HG02642 (cell line): ENCODE measurements at regions not wholly inside any gene's neighbourhood (a gene's known extent, or its start where the extent isn't known, plus 50 kb on each side); places are given as distances from the start of the nearest gene placed in this dataset.
"Not testable (repeated sequence)": the region's sequence is repeated elsewhere in the genome, so short reads cannot be mapped to it uniquely, and the experiment has no call there.

Experiments
- ATAC-seq: cut with Tn5 transposase; IDR thresholded peaks from one replicate; pipeline ENCODE4 v1.9.1; 2021; ENCODE audit warnings: mild to moderate bottlenecking; ENCODE audit not compliant: unreplicated experiment, poor library complexity

GRCh38 chr5:126284977-126285696 is 138.1 kb upstream of the GRAMD2B start:
- ATAC-seq, result no peak

DNA sequence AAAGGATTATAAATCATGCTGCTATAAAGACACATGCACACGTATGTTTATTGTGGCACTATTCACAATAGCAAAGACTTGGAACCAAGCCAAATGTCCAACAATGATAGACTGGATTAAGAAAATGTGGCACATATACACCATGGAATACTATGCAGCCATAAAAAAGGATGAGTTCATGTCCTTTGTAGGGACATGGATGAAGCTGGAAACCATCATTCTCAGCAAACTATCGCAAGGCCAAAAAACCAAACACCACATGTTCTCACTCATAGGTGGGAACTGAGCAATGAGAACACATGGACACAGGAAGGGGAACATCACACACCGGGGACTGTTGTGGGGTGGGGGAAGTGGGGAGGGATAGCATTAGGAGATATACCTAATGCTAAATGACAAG is 127.1 kb upstream of the GRAMD2B start:
- not testable (repeated sequence) for ATAC-seq

GRCh38 chr5:126300293-126300692 is 122.9 kb upstream of the GRAMD2B start:
- ATAC-seq, result no peak

DNA sequence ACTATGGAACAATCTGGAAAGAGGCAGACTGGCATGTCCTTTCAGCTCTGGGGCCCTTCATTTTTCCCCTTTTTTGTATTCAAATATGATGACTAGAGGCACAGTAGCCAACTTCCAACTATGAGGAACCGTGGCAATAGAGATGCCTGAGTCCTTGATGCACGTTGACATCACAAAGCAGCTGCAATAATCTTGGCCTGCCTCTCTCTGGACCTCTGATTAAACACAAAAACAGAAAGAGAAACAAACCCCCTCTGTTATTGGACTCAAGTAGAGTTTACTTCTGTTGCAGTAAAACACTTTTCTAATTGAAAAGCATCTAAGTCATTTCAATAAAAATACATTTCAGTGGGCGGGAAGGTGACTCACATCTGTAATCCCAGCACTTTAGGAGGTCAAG is 122.2 kb upstream of the GRAMD2B start:
- ATAC-seq, result no peak

GRCh38 chr5:126309860-126310259 is 113.3 kb upstream of the GRAMD2B start:
- no peak for ATAC-seq

- ATAC-seq, result no peak
These were observed 111.4 kb upstream of the GRAMD2B start for GRCh38 chr5:126311766-126312165.

DNA sequence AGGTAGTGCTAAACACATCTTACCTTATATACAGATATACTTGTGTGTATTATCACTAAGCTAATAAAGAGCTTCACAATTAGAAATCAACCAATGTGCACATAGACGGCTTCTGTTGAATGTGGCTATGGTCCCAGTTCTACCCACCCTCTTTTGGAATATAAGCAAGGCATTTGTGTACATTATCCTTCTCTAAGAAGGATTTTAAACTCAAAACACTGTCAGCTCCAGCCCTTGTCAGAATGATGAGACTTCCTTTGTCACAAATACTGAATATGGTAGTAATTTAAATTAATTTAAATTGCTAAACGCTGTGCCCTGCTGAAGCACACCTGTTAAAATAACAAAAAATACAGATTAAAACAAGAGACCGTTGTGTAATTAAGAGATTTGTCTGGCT is 107.9 kb upstream of the GRAMD2B start:
- no peak for ATAC-seq

DNA sequence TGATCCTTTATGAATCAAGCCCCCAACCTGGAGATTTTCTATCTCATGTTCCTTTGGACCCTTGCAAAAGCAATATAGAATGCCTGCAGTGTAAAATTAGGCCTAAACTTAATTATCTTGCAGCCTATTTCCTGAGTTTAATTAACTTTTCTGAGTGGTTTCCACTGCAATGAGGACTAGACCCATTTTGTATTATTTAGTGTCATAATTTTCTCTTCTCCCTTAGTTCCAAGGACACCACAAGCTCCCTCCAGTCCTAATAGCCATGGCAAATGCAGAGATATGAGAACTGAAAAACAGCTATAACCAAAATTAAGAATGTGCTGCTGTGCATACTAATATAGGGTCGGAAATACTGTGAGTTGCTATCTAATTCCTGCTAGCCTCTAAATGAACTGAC is 90.9 kb upstream of the GRAMD2B start:
- ATAC-seq, result no peak

DNA sequence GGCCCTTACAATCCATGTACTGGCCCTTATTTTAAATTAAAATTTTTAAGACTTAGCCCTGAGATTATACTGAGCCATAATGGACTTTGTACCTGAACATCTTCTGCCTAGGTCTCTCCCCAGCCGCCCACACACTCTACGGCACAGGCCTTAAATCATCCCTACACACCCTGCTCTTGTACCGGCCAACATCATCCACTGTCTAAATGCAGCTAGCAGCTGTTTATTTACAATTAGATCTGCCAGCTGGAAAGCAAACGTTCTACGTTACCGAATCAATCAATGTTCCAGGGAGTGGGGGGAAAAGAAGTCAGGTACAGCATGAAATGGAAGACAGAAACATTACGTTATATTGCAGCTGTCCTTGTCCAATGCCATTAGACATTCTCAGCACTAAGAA is 88.4 kb upstream of the GRAMD2B start:
- ATAC-seq, result no peak

DNA sequence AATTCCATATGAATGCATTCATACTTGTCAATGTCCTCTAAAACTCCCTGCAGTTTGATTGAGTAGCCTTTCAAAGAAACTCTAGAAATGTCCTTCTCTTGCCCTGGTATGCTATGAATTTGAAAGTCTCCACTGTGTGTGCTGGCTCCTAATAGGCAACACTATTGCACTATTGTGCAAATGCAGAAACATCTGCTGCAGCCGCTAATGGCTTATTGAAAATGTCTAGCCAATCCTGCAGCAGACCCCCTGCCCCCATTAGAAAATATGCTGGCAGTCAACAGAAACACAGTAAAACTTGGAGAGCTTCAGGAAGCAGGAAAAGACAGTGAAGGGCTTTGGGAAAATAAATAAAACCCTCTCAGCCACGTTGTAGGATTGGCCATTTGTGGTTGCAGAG is 87.3 kb upstream of the GRAMD2B start:
- no peak for ATAC-seq

DNA sequence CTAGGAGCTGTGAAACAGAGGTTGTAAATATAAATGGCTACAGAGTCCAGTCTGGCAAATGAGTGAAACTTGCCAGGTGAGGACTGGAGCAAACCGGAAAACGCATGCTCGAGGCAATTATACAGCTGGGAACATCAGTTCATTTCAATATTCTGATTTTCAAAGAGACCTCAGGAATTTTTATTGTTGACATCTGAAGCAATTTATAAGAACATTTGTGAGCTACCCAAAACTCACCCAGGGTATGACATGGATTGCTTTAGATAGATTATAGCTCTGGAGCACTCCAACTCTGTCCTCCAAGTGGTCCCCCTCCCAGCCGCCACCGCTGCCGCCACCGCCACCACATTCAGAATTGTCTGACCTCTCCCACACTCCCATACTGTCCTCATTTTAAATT is 84.6 kb upstream of the GRAMD2B start:
- no peak for ATAC-seq

DNA sequence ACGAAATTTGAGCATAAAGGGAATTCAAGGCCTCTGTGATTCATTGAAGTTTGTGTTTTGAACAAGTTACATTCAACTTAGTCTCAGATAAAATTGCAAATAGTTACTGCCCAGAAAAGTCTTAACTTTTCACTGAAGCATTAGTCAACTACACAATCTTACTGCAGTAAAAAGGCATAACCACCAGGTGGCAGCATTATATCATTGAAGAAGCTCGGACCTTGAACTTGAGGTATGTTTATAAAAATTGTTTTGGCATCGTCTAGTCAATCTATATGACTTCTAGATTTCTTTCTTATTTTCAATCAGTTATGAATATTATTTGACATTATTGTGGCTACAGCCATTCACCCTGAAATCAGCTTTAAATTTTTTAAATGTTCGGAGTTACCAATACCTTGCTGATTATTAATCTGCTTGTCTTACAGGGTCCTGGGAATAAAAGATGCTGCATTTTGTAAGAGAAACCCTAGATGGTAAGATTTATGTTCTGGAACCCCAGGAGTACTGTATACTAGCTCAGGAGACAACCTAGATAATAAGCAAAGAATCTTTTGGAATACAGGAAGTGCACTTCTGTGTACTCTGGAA is 83.9 kb upstream of the GRAMD2B start:
- peak; percentile 51 for ATAC-seq

DNA sequence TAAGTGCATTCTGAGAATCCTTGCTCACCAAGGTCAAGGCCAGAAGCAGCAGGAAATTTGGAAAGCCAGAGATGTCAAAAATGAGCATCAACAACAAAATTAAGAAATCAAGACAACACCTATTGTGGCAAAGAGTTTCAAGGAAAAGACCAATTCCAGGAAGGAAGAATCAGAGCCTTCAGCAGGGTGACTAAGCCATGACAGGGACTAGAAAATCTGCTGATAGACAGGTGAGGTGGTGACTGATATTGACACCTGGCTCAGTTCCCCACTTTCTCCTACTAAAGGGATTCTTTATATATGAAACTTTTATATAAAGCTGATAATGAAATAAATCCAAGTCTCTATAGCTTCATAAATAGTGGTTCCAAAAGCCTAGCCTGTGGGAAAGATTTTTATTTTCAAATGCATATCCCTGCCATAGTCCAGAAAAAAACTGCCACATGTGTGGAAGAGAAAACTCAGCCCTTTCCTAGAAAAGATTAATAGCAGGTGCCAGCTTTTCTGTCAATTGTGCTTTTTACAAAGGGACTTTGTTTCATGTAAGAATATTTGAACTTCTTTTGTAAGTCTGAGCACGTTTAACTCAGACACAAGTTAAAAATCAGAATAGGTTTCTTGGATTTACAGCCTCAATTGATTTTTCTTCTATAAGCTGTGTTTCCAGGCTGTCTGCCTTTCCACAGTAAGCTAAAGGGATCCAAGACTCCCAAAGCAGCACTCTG is 81.1 kb upstream of the GRAMD2B start:
- no peak for ATAC-seq

DNA sequence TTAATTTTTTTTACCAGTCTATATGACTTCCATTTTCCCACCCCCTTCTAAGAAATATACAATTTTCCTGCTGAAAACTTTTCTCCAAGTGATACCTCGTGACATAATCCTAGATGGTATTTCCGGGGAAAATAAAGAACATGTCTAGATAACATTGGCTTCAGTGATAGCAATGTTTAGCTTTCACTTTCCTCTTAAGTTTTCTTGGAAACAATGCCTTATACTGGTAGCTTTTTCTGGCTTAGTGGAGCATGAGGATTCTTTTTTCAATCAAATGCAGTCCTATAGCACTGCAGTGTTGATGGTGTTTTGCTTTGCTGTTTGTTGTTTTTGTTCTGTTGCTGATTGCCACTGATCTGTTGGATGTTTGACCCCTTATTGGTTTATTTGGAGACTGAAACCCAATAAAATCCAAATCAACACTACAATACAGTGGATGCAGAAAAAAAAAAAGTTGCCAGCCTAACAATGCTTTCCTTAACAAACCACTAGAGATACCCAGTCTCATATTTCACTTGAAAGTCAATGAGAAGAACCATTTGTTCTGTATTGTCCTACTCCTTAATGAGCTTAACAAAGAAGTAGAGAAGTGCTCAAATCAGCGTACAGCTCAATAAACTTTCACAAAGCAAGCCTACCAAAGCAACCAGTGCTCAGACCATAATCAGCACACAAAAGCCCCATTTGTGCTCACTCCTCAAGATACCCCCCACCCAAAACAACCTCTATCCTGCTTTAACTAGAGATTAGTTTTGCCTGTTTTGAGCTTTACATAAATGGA is 74.2 kb upstream of the GRAMD2B start:
- no peak for ATAC-seq

DNA sequence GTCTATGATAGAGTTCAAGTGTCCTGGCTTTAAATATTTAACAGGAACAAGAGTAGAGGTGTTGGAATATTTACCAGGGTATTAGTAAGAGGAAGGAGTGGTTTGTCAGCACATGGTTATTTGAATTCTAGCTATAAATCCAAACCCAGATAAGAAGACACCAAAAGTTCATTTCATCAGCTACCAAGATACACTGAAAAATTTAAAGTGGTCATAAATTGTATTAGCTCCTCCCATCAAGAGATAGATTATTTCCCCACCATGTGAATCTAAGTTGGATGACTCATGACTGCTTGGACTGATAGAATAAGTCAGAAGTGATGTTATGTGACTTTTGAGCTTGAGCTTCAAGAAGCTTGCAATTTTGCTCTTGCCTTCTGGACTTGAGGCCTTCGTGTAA is 72.1 kb upstream of the GRAMD2B start:
- no peak for ATAC-seq

DNA sequence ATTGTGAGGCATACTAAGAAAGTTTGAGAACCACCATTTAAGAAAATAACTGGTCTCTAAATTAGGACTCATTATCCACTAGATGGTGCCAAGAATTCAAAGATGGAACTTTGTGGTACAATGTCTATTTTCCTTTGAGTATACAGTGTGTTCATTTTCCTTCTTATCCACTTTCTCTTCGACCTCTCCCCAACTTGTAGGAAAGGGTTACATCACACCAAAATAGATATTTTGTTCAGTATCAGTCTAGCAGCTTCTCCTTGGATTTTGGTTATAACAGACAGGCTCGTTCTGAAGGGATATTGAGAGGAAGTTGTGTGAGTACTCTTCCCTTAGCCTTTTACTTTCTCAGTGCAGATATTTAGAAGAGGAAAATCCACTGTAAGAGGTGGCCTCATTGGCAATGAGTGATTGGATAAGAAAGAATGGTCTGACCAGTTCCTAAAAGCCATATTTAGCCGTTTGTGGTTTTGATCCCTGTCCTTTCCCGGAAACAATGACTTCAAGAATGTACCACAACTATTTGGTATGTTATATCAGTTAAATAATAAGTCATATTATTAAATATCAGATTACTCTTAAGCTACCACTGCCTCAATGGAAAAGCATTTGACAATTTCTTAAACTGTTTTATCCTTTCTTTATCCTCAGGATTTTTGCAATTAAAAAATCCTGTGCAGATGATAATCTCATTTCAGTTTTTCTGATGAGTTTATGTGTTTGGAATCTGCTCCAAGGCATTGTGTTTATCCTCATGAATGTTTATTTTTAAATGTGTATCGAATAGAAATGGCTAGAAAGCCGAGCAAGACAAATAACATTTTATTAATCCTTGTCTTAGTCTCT is 69.0 kb upstream of the GRAMD2B start:
- ATAC-seq, result peak; percentile 27

DNA sequence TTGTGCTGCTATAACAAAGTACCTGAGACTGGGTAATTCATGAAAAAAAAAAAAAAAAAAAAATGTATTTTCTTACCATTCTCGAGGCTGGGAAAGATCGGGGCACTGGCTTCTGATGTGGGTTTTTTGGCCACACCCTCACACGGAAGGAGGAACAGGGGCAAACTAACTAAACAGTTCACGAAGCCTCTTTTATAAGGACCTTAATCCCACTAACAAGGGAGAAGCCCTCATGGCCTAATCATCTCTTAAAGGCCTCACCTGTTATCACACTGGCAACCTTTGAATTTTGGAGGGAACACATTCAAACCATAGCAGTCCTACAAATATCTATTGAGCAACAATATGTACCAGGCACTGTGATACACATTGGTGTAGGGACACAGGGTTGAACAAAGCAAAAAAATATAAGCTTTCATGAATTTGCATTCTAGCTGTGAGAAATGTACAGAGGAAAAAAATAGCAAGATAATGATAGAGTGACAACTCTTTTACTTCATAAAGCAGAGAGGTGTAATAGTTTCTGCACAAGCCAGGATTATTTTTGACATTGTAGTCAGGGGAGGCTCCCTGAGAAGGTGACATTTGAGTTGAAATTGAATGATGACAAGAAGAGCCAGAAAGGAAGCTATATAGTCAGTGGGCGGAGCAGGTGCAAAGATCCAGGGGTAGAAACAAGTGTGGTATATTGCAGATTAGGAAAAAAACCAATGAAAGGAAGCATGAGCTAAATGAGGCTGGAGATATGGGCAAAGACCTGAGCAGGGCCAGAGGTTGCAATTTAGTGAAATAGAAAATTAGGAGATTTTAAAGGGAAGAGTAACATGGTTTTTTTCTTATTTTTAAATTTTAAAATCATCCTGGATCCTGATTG is 68.1 kb upstream of the GRAMD2B start:
- no peak for ATAC-seq

DNA sequence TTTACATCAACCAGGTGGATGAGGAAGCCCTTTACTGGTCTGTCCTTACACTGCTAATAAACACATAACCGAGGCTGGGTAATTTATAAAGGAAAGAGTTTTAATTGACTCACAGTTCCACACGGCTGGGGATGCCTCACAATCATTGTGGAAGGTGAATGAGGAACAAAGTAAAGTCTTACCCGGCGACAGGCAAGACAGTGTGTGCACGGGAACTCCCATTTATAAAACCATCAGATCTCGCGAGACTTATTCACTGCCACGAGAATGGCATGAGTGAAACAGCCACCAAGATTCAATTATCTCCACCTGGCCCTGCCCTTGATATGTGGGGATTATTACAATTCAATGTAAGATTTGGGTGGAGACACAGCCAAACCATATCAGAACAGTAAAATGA is 67.3 kb upstream of the GRAMD2B start:
- peak; percentile 39 for ATAC-seq
